ENCODE measurements at regions not wholly inside any gene's neighbourhood (a gene's known extent, or its start where the extent isn't known, plus 50 kb on each side); places are given as distances from the start of the nearest gene placed in this dataset.

- DNase-seq = no peak
Observed at GRCh38 chr18:77597726-77598125, 348.1 kb downstream of the GALR1 start.

- DNase-seq = no peak
Observed at GRCh38 chr18:77600674-77601073, 351.0 kb downstream of the GALR1 start.

- DNase-seq = no peak
Observed at GRCh38 chr18:77601567-77601966, 351.9 kb downstream of the GALR1 start.

GRCh38 chr18:77607087-77607486 is 357.4 kb downstream of the GALR1 start:
- DNase-seq = no peak

- DNase-seq = no peak
Observed at GRCh38 chr18:77608807-77609206, 359.2 kb downstream of the GALR1 start.

GRCh38 chr18:77617694-77618093 is 368.0 kb downstream of the GALR1 start:
- no peak for DNase-seq

- DNase-seq = no peak
Observed at GRCh38 chr18:77619525-77619924, 369.9 kb downstream of the GALR1 start.

- DNase-seq = no peak
Observed at GRCh38 chr18:77622009-77622692, 372.5 kb downstream of the GALR1 start.

- no peak for DNase-seq
Observed at GRCh38 chr18:77632758-77633157, 383.1 kb downstream of the GALR1 start.

GRCh38 chr18:77634494-77634893 is 384.8 kb downstream of the GALR1 start:
- no peak for DNase-seq

- no peak for DNase-seq
Observed at GRCh38 chr18:77635451-77635850, 385.8 kb downstream of the GALR1 start.

GRCh38 chr18:77635858-77636257 is 386.2 kb downstream of the GALR1 start:
- no peak for DNase-seq

GRCh38 chr18:77645170-77645872 is 395.7 kb downstream of the GALR1 start:
- DNase-seq = no peak

- no peak for DNase-seq
Observed at GRCh38 chr18:77647472-77647871, 397.8 kb downstream of the GALR1 start.

GRCh38 chr18:77648411-77648810 is 398.8 kb downstream of the GALR1 start:
- no peak for DNase-seq

- DNase-seq = peak in 3 of 4 experiments; percentile 2 to 27 (median 2)
Observed at GRCh38 chr18:77650799-77651385, 401.2 kb downstream of the GALR1 start.

- DNase-seq = no peak
Observed at GRCh38 chr18:77651441-77651840, 401.8 kb downstream of the GALR1 start.

- DNase-seq = no peak
Observed at GRCh38 chr18:77653792-77654191, 404.1 kb downstream of the GALR1 start.

GRCh38 chr18:77654302-77654701 is 404.7 kb downstream of the GALR1 start:
- DNase-seq = no peak

GRCh38 chr18:77657651-77658298 is 408.1 kb downstream of the GALR1 start:
- no peak for DNase-seq

GRCh38 chr18:77658299-77658662 is 408.6 kb downstream of the GALR1 start:
- DNase-seq = no peak

- no peak for DNase-seq
Observed at GRCh38 chr18:77658751-77659448, 409.3 kb downstream of the GALR1 start.

GRCh38 chr18:77666613-77667012 is 417.0 kb downstream of the GALR1 start:
- DNase-seq = no peak
